ENCODE measurements at regions not wholly inside any gene's neighbourhood (a gene's known extent, or its start where the extent isn't known, plus 50 kb on each side); places are given as distances from the start of the nearest gene placed in this dataset.
"Not testable (repeated sequence)": the region's sequence is repeated elsewhere in the genome, so short reads cannot be mapped to it uniquely, and the experiment has no call there.

DNA sequence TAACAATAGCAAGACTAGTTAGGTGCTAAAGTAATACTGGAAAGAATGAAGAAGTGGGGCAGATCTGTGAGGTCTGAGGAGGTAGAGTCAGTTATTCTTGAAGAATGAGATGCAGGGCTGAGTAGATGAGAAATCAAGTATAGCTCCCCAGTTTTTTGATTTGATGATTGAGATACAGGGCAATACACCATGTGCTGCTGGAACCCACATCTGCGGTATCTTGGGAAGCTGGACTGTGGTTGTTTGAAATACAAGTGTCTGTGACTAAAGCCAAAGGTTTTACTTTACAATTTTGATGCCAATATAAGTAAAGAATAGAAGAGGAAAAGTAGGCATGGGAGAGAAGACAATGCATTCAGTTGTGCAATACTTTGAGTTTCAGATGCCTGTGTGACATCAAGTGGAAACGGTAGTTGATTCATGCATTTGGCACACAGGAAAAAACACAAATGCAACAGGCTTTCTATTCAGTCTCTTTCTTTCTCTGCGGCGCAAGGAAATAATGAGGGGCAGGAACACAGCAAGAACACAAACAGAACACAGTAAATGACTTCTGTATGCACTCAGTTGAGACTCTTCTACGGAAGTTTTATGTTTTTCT, 190.2 kb upstream of the SLC38A2 start:
- H3K27ac ChIP-seq = peak overlapping the region; percentile 67
- H3K4me1 ChIP-seq = peaks cover 47% of the 10 kb centered on the region
- no peaks in the 10 kb centered on the region for H3K36me3 ChIP-seq
- TF ChIP-seq CTCF (IDR thresholded peaks at IDR 0.05) (no peak), POLR2AphosphoS5 (IDR thresholded peaks at IDR 0.05) (no peak)
- no peaks in the 10 kb centered on the region for H3K27me3 ChIP-seq
- no peak overlapping the region for H3K4me3 ChIP-seq
- DNase-seq (ENCODE audit: low spot score in 2 of 2) = no peak
- WGBS = 20% methylated on average over 5 of the region's 5 CpGs
- peaks cover 13% of the 10 kb centered on the region for H3K9me3 ChIP-seq

GRCh38 chr12:46561769-46562624, 189.4 kb upstream of the SLC38A2 start:
- Histone ChIP-seq H3K9me3 (peaks cover 13% of the 10 kb centered on the region), H3K4me1 (peaks cover 54% of the 10 kb centered on the region), H3K27ac (peak overlapping the region; percentile 67)
- H3K4me3 ChIP-seq; H3K36me3 ChIP-seq; H3K27me3 ChIP-seq; DNase-seq (ENCODE audit: low spot score in 2 of 2): not testable (repeated sequence)
- WGBS = 80% methylated on average over 7 of the region's 7 CpGs

DNA sequence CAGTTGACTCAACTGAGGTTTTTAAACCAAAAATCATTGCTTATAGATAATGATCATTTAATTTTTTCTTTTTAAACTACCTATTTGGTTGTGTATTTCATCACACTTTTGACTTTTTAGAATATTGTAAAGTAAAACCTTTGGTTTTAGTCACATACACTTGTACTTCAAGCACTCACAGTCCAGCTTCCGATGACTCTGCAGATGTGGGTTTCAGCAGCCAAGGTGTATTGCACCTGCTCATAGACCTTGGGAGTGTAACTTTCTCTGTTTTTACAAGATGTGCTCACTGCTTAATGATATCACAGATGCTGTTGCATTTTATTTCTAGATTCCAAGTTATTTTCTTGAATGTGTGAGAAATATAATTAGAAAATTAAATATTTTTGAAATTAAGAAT, 188.3 kb upstream of the SLC38A2 start:
- TF ChIP-seq CTCF (IDR thresholded peaks at IDR 0.05) = no peak
- TF ChIP-seq EP300 (IDR thresholded peaks at IDR 0.05) = no peak
- no peak for TF ChIP-seq POLR2AphosphoS5 (IDR thresholded peaks at IDR 0.05)
- no peak for TF ChIP-seq POLR2A (IDR thresholded peaks at IDR 0.05)
- no peaks in the 10 kb centered on the region for H3K36me3 ChIP-seq
- 67% methylated on average over 1 of the region's 1 CpG for WGBS
- peaks cover 9% of the 10 kb centered on the region for H3K9me3 ChIP-seq
- peaks cover 64% of the 10 kb centered on the region for H3K4me1 ChIP-seq
- no peak overlapping the region for H3K4me3 ChIP-seq
- peak overlapping the region; percentile 82 for H3K27ac ChIP-seq
- no peak for DNase-seq (ENCODE audit: low spot score in 2 of 2)
- no peaks in the 10 kb centered on the region for H3K27me3 ChIP-seq

GRCh38 chr12:46560089-46560488, 187.5 kb upstream of the SLC38A2 start:
- H3K36me3 ChIP-seq = no peaks in the 10 kb centered on the region
- WGBS = 33% methylated on average over 2 of the region's 2 CpGs
- H3K4me3 ChIP-seq = no peak overlapping the region
- TF ChIP-seq POLR2AphosphoS5 (IDR thresholded peaks at IDR 0.05) (no peak), POLR2A (IDR thresholded peaks at IDR 0.05) (no peak), CTCF (IDR thresholded peaks at IDR 0.05) (no peak), EP300 (IDR thresholded peaks at IDR 0.05) (no peak)
- H3K4me1 ChIP-seq = peaks cover 72% of the 10 kb centered on the region
- H3K9me3 ChIP-seq = peaks cover 1% of the 10 kb centered on the region
- H3K27me3 ChIP-seq = no peaks in the 10 kb centered on the region
- DNase-seq (ENCODE audit: low spot score in 2 of 2) = no peak
- peak overlapping the region; percentile 82 for H3K27ac ChIP-seq

DNA sequence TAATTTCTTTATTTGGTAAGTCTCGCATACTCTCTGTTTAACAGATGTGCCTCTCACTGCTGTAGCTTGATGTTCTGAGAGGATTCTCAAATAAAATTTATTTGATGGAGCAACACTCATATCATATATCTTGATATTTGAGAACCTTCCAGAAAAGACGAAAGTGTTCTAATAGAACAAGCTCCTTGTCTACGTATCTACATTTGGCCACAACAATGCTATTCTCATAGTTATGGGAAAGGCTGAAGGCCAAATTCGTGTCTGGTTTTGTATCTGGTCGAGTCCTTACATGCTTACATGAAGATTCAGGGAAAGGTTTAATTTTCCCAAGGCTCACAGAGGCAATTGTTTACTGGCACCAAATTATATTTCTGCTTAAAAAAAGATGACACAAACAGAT, 186.7 kb upstream of the SLC38A2 start:
- TF ChIP-seq POLR2AphosphoS5 (IDR thresholded peaks at IDR 0.05) (peak in 1 of 3 donors; percentile 66), CTCF (IDR thresholded peaks at IDR 0.05) (no peak)
- Histone ChIP-seq H3K4me3 (no peak overlapping the region), H3K9me3 (no peaks in the 10 kb centered on the region), H3K4me1 (peaks cover 80% of the 10 kb centered on the region), H3K27me3 (no peaks in the 10 kb centered on the region), H3K27ac (peak overlapping the region; percentile 82), H3K36me3 (no peaks in the 10 kb centered on the region)
- WGBS = 44% methylated on average over 5 of the region's 5 CpGs
- no peak for DNase-seq (ENCODE audit: low spot score in 2 of 2)
